HepG2 (cell line): ENCODE measurements at regions not wholly inside any gene's neighbourhood (a gene's known extent, or its start where the extent isn't known, plus 50 kb on each side); places are given as distances from the start of the nearest gene placed in this dataset.
A peak's percentile ranks its signal among the peaks of the same experiment; 100 is the strongest.

ENCODE experiments used
- ATAC-seq: fragments of 200-7000 bp; cut with Tn5 transposase; 3 replicates; pipeline ENCODE4 v1.9.1; 2020; ENCODE audit warnings: mild to moderate bottlenecking, moderate library complexity
- BruUV-seq: library from RNA; stranded (reverse); fragments of 400-500 nt; replicated peaks from 2 replicates; lab custom pipeline; 2021; lab: Mats Ljungman, UMichigan
- CTCF ChIA-PET: fragments of 300-600 bp; formaldehyde crosslinking; extraction: SDS; loops from one replicate; lab custom pipeline; 2021; ENCODE audit warnings: low total read pairs, inconsistent platforms, low intra/inter-chr PET ratio; lab: Yijun Ruan, JAX
- POLR2A ChIA-PET: fragments of 350-600 bp; sonication (Branson Sonifier 250); formaldehyde crosslinking; loops from one replicate; lab custom pipeline; 2020; ENCODE audit warnings: antibody characterized with exemption, inconsistent platforms; lab: Yijun Ruan, JAX
- DNase-seq: peaks from one replicate; pipeline ENCODE4 v3.0.0-alpha.2; 2015; ENCODE audit warnings: low spot score
- FAIRE-seq: peaks from 3 replicates; lab custom pipeline; 2011; peaks lifted over from hg19 to GRCh38; lab: Jason Lieb, UNC
- H2AFZ ChIP-seq: one replicate; pipeline ENCODE4 v1.6.1; 2011; ENCODE audit warnings: low read length, inconsistent platforms
- H3K27ac ChIP-seq: fragments of 300-600 bp; 3 replicates; pipeline ENCODE4 v1.8.0; 2011; ENCODE audit warnings: mixed run types, mild to moderate bottlenecking, mixed read lengths, low read length, inconsistent platforms; ENCODE audit not compliant: insufficient read depth; ENCODE audit errors: extremely low read length
- H3K27me3 ChIP-seq, 2 experiments: fragments of 200-600 bp in 1 of 2; 2 replicates in 1 of 2; 3 replicates in 1 of 2; pipeline versions ENCODE4 v1.6.0 to v1.8.0; 2011; ENCODE audit warnings: low read length in 2 of 2, mild to moderate bottlenecking in 2 of 2, moderate library complexity in 2 of 2, inconsistent platforms in 1 of 2; ENCODE audit not compliant: insufficient read depth in 2 of 2, control insufficient read depth in 1 of 2
- H3K36me3 ChIP-seq, 2 experiments: fragments of 200-600 bp in 1 of 2; replicated peaks in 1 of 2; 2 replicates in 1 of 2; 3 replicates in 1 of 2; pipeline versions ENCODE4 v1.5.1 to v1.8.0; 2011; ENCODE audit warnings: low read length in 2 of 2, inconsistent platforms in 1 of 2; ENCODE audit not compliant: insufficient read depth in 2 of 2, control insufficient read depth in 1 of 2
- H3K4me1 ChIP-seq: 2 replicates; pipeline ENCODE4 v1.5.1; 2012; ENCODE audit warnings: low read length, inconsistent platforms; ENCODE audit not compliant: insufficient read depth
- H3K4me2 ChIP-seq: 2 replicates; pipeline ENCODE4 v1.6.0; 2011; ENCODE audit warnings: low read depth, low read length, inconsistent platforms
- H3K4me3 ChIP-seq, 3 experiments: fragments of 200-600 bp in 1 of 3; sonication (generic), shearing (Covaris generic) in 1 of 3; replicated peaks in 1 of 3; 2 replicates each; pipeline ENCODE4 v1.5.1; 2011 to 2016; ENCODE audit warnings: low read length in 3 of 3, inconsistent platforms in 2 of 3, low read depth in 2 of 3, mild to moderate bottlenecking in 2 of 3, control low read depth in 1 of 3, mixed read lengths in 1 of 3; ENCODE audit not compliant: insufficient read depth in 1 of 3
- H3K79me2 ChIP-seq: one replicate; pipeline ENCODE4 v1.6.1; 2011; ENCODE audit warnings: low read length, inconsistent platforms; ENCODE audit not compliant: insufficient read depth
- H3K9ac ChIP-seq: 2 replicates; pipeline ENCODE4 v1.6.0; 2011; ENCODE audit warnings: mild to moderate bottlenecking, low read depth, low read length, inconsistent platforms; ENCODE audit not compliant: insufficient read depth
- H3K9me3 ChIP-seq: 2 replicates; pipeline ENCODE4 v1.5.1; 2012; ENCODE audit warnings: mild to moderate bottlenecking, low read length
- H4K20me1 ChIP-seq: 2 replicates; pipeline ENCODE4 v1.6.0; 2011; ENCODE audit warnings: inconsistent platforms, mild to moderate bottlenecking, low read length, moderate library complexity; ENCODE audit not compliant: insufficient read depth
- ATF7 ChIP-seq, 2 experiments: fragments of 450-650 bp in 1 of 2; sonication (generic) in 1 of 2; formaldehyde crosslinking in 1 of 2; IDR thresholded peaks; 2 replicates each; pipeline versions ENCODE4 v1.4.0 to v1.6.1; 2016 to 2020; ENCODE audit warnings: antibody characterized with exemption in 1 of 2, mild to moderate bottlenecking in 1 of 2, missing genetic modification reagents in 1 of 2
- ATRX ChIP-seq: sonication (generic); formaldehyde crosslinking; IDR thresholded peaks from 2 replicates; pipeline ENCODE4 v1.4.0; 2020; ENCODE audit warnings: missing genetic modification reagents, borderline replicate concordance
- SMARCC2 ChIP-seq: fragments of 450-650 bp; IDR thresholded peaks from 2 replicates; pipeline ENCODE4 v1.6.1; 2017; ENCODE audit warnings: antibody characterized with exemption, mild to moderate bottlenecking
- SUZ12 ChIP-seq: fragments of 150-350 bp; IDR thresholded peaks from 2 replicates; pipeline ENCODE4 v1.6.1; 2014; ENCODE audit warnings: low read depth, low read length
- ZNF543 ChIP-seq: sonication (generic); formaldehyde crosslinking; IDR thresholded peaks from 2 replicates; pipeline ENCODE4 v1.4.0; 2020; ENCODE audit warnings: mild to moderate bottlenecking, missing genetic modification reagents
- WGBS: methylation state at CpG from one replicate; pipeline ENCODE4 v1.1.6; 2017; ENCODE audit warnings: low lambda C conversion rate; 5-methylcytosine and 5-hydroxymethylcytosine counted together
- in situ Hi-C: cut with HindIII; loops from 2 replicates; pipeline ENCODE4 v1.10.0; 2017; ENCODE audit warnings: low pct_unique_long_range_greater_than_20kb; ENCODE audit not compliant: extremely low pct_ligation_motif_present
- intact Hi-C: fragments of 100-400 bp; cut with micrococcal nuclease; formaldehyde crosslinking; loops from one replicate; pipeline ENCODE4 v1.10.0; 2022; ENCODE audit not compliant: unreplicated experiment
- TF ChIP-seq, protein P1 (sequence below): sonication (generic); formaldehyde crosslinking; IDR thresholded peaks from 2 replicates; pipeline ENCODE4 v1.4.0; 2020; ENCODE audit warnings: missing genetic modification reagents, borderline replicate concordance

DNA sequence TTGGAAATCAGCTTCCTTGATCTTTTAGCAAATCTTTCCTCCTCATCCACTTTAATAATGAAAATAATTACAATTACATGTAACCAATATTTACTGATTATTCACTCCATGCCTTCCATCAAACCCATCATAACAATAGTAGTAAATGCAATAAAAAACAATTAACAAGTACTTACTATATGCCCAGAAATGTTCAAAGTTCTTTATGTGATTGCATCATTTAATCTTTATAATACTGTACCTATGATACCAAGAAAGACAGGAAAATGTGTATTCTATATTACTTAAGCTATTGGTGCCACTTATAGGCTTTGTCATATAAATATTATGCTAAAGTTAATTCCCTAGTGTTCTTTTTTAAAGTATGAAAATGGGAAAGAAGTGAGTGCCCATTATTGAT, 210.2 kb upstream of the PKDCC start:
- DNase-seq (no peak), ATAC-seq (no peak), FAIRE-seq (no peak)
- ChIA-PET POLR2A (no interaction called here), CTCF (no interaction called here)
- Histone ChIP-seq H3K9me3 (no peaks in the 10 kb centered on the region), H3K36me3 (no peaks in the 10 kb centered on the region), H3K4me2 (no peak overlapping the region), H3K4me3 (no peak overlapping the region), H4K20me1 (no peaks in the 10 kb centered on the region), H3K27me3 (peaks cover 0 to 9% of the 10 kb centered on the region in 2 experiments; a peak in 3 of 5 replicates), H3K4me1 (peaks cover 19% of the 10 kb centered on the region), H2AFZ (no peak overlapping the region), H3K9ac (no peak overlapping the region), H3K79me2 (no peaks in the 10 kb centered on the region), H3K27ac (no peak overlapping the region)
- intact Hi-C loops (no loop called here), in situ Hi-C loops (no loop called here)
- no TSS peak for BruUV-seq
- TF ChIP-seq ATF7 (IDR thresholded peaks at IDR 0.05), result peak; percentile 61; the same call in 1 of the 2 replicates
- no peak for TF ChIP-seq ATF7 (CRISPR knock-in tag; IDR thresholded peaks at IDR 0.05)
- TF ChIP-seq ATRX (CRISPR knock-in tag), result no peak
- TF ChIP-seq SMARCC2, result no peak
- TF ChIP-seq ZNF543 (CRISPR knock-in tag), result no peak

DNA sequence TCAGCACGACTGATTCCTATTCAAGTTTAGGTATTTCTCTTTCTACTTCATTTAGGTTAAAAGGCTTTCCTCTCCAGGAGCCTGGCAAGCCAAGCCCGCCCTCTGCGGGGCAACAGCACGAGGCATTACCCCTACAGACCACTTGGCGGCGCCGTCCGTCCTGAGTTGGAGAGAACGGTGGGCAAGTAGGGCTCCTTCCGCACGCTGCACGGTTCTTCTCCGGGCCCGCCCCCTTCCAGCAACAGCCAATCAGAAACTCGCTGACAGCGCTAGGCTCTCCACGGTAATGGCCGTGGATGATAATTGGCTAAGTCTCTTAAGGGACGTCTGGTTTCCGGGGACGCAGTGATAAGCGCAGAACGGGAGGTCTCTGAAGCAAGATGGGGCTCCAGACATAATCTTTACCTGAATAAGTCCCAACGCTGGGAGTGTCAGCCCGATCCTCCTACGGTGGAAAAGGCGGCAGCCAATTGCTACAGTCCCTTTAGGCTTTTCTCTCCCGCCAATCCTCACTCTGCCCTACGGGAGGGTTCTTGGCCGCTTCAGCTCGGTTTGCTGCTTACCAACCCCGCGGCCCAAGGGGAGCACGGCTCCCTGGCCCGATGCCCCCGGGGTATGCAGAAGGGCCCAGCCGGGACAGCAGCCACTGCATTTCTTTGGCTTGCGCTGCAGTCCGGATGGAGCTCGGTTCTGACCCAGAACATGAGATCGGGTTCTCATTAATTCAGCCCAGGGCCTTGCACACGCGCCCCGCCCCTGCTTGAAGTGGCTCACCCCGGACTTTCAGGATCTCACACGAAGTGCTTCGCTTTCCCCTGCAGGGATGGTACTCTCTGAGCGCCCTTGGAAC, 206.9 kb upstream of the PKDCC start:
- Histone ChIP-seq H3K9ac (peak overlapping the region; percentile 63), H3K79me2 (no peaks in the 10 kb centered on the region), H2AFZ (peak overlapping the region; percentile 93), H3K4me3 (peak overlapping the region; percentile 64 to 80 (median 75)), H3K9me3 (no peaks in the 10 kb centered on the region), H3K4me2 (peak overlapping the region; percentile 94), H3K4me1 (peaks cover 23% of the 10 kb centered on the region), H3K27ac (peak overlapping the region; percentile 59), H4K20me1 (no peaks in the 10 kb centered on the region), H3K27me3 (no peaks in the 10 kb centered on the region; a peak in 1 of 5 replicates), H3K36me3 (no peaks in the 10 kb centered on the region)
- TSS peak; percentile 95 for BruUV-seq
- in situ Hi-C loops (no loop called here), intact Hi-C loops (loop anchor here (1.0 to 2.0 kb wide), 4 partner anchors 7 to 245 kb away; no protein-coding TSS in a partner anchor)
- DNase-seq (peak; percentile 96), ATAC-seq (peak; percentile 99), FAIRE-seq (peak; percentile 98)
- CTCF ChIA-PET, result interaction anchor here (0.8 to 1.5 kb wide), 4 partner anchors 13 to 248 kb away, joined by 4 to 13 read pairs (median 6); no protein-coding TSS in a partner anchor
- POLR2A ChIA-PET, result interaction anchor here (1.2 to 1.9 kb wide), 3 partner anchors 13 to 208 kb away, joined by 3 to 6 read pairs (median 4); partner anchors contain the start of gene PKDCC
- WGBS, result under 1% methylated on average over 46 of the region's 48 CpGs
- TF ChIP-seq, protein P1, sequence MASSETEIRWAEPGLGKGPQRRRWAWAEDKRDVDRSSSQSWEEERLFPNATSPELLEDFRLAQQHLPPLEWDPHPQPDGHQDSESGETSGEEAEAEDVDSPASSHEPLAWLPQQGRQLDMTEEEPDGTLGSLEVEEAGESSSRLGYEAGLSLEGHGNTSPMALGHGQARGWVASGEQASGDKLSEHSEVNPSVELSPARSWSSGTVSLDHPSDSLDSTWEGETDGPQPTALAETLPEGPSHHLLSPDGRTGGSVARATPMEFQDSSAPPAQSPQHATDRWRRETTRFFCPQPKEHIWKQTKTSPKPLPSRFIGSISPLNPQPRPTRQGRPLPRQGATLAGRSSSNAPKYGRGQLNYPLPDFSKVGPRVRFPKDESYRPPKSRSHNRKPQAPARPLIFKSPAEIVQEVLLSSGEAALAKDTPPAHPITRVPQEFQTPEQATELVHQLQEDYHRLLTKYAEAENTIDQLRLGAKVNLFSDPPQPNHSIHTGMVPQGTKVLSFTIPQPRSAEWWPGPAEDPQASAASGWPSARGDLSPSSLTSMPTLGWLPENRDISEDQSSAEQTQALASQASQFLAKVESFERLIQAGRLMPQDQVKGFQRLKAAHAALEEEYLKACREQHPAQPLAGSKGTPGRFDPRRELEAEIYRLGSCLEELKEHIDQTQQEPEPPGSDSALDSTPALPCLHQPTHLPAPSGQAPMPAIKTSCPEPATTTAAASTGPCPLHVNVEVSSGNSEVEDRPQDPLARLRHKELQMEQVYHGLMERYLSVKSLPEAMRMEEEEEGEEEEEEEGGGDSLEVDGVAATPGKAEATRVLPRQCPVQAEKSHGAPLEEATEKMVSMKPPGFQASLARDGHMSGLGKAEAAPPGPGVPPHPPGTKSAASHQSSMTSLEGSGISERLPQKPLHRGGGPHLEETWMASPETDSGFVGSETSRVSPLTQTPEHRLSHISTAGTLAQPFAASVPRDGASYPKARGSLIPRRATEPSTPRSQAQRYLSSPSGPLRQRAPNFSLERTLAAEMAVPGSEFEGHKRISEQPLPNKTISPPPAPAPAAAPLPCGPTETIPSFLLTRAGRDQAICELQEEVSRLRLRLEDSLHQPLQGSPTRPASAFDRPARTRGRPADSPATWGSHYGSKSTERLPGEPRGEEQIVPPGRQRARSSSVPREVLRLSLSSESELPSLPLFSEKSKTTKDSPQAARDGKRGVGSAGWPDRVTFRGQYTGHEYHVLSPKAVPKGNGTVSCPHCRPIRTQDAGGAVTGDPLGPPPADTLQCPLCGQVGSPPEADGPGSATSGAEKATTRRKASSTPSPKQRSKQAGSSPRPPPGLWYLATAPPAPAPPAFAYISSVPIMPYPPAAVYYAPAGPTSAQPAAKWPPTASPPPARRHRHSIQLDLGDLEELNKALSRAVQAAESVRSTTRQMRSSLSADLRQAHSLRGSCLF, result no peak
- TF ChIP-seq SUZ12, result no peak
